Kasumi-1 (cell line): ENCODE measurements at regions not wholly inside any gene's neighbourhood (a gene's known extent, or its start where the extent isn't known, plus 50 kb on each side); places are given as distances from the start of the nearest gene placed in this dataset.

Source experiments
- DNase-seq, 2 experiments: peaks; one replicate each; lab custom pipeline; 2025; lab: John Stamatoyannopoulos, UW

- DNase-seq: no peak
These were observed 101.5 kb upstream of the ADGRL2 start for GRCh38 chr1:81699234-81699633.

GRCh38 chr1:81695741-81696140 lies 105.0 kb upstream of the ADGRL2 start:
- DNase-seq: no peak

GRCh38 chr1:81693316-81693715 lies 107.4 kb upstream of the ADGRL2 start:
- DNase-seq: no peak

GRCh38 chr1:81690676-81691453 lies 109.9 kb upstream of the ADGRL2 start:
- no peak for DNase-seq

- DNase-seq: no peak
These were observed 111.2 kb upstream of the ADGRL2 start for GRCh38 chr1:81689531-81689941.

GRCh38 chr1:81682490-81682889 lies 118.2 kb upstream of the ADGRL2 start:
- no peak for DNase-seq

- DNase-seq: no peak
These were observed 119.0 kb upstream of the ADGRL2 start for GRCh38 chr1:81681601-81682266.

GRCh38 chr1:81681114-81681513 lies 119.6 kb upstream of the ADGRL2 start:
- no peak for DNase-seq

- DNase-seq: no peak
These were observed 120.8 kb upstream of the ADGRL2 start for GRCh38 chr1:81679942-81680341.

GRCh38 chr1:81678779-81679178 lies 122.0 kb upstream of the ADGRL2 start:
- no peak for DNase-seq

GRCh38 chr1:81672766-81673165 lies 128.0 kb upstream of the ADGRL2 start:
- no peak for DNase-seq

- no peak for DNase-seq
These were observed 129.7 kb upstream of the ADGRL2 start for GRCh38 chr1:81671038-81671437.

- no peak for DNase-seq
These were observed 130.4 kb upstream of the ADGRL2 start for GRCh38 chr1:81670286-81670685.

- DNase-seq: no peak
These were observed 134.1 kb upstream of the ADGRL2 start for GRCh38 chr1:81666586-81666985.

GRCh38 chr1:81664341-81664740 lies 136.4 kb upstream of the ADGRL2 start:
- DNase-seq: no peak

GRCh38 chr1:81662913-81663526 lies 137.7 kb upstream of the ADGRL2 start:
- DNase-seq: no peak

- no peak for DNase-seq
These were observed 140.4 kb upstream of the ADGRL2 start for GRCh38 chr1:81660286-81660685.

- DNase-seq: no peak
These were observed 146.1 kb upstream of the ADGRL2 start for GRCh38 chr1:81654657-81655056.

- no peak for DNase-seq
These were observed 146.6 kb upstream of the ADGRL2 start for GRCh38 chr1:81654147-81654546.

GRCh38 chr1:81650776-81651175 lies 150.0 kb upstream of the ADGRL2 start:
- DNase-seq: no peak

GRCh38 chr1:81635816-81636215 lies 164.9 kb upstream of the ADGRL2 start:
- no peak for DNase-seq

- DNase-seq: no peak
These were observed 166.4 kb upstream of the ADGRL2 start for GRCh38 chr1:81634294-81634693.

- DNase-seq: no peak
These were observed 181.6 kb upstream of the ADGRL2 start for GRCh38 chr1:81619156-81619555.
